HG02610 (cell line): ENCODE measurements at regions not wholly inside any gene's neighbourhood (a gene's known extent, or its start where the extent isn't known, plus 50 kb on each side); places are given as distances from the start of the nearest gene placed in this dataset.
"Not testable (repeated sequence)": the region's sequence is repeated elsewhere in the genome, so short reads cannot be mapped to it uniquely, and the experiment has no call there.

ENCODE experiments used
- ATAC-seq: cut with Tn5 transposase; IDR thresholded peaks from one replicate; pipeline ENCODE4 v1.9.1; 2021; ENCODE audit warnings: mild to moderate bottlenecking, moderate library complexity; ENCODE audit not compliant: unreplicated experiment

DNA sequence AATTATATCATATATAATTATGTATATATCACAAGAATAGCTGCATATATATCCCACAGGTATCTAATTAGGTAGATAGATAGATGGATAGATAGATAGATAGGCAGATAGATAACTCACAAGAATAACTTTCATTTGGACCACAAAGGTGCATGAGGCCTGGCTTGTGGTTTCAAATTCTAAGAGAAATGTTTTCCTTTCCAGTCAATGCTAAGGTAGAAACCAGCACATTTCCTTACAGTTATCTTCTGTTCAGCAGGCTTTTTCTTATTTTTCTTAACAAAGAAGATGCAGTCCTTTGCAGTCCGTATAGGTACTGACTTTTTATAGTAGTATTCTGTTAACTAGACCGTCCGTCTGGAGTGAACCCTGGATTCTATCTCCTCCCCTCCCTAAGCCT is 152.9 kb upstream of the ANKFN1 start:
- no peak for ATAC-seq

DNA sequence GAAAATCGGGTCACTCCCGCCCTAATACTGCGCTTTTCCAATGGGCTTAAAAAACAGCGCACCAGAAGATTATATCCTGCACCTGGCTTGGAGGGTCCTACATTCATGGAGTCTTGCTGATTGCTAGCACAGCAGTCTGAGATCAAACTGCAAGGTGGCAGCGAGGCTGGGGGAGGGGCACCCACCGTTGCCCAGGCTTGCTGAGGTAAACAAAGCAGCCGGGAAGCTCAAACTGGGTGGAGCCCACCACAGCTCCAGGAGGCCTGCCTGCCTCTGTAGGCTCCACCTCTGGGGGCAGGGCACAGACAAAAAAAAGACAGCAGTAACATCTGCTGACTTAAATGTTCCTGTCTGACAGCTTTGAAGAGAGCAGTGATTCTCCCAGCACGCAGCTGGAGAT is 150.6 kb upstream of the ANKFN1 start:
- ATAC-seq, result not testable (repeated sequence)

DNA sequence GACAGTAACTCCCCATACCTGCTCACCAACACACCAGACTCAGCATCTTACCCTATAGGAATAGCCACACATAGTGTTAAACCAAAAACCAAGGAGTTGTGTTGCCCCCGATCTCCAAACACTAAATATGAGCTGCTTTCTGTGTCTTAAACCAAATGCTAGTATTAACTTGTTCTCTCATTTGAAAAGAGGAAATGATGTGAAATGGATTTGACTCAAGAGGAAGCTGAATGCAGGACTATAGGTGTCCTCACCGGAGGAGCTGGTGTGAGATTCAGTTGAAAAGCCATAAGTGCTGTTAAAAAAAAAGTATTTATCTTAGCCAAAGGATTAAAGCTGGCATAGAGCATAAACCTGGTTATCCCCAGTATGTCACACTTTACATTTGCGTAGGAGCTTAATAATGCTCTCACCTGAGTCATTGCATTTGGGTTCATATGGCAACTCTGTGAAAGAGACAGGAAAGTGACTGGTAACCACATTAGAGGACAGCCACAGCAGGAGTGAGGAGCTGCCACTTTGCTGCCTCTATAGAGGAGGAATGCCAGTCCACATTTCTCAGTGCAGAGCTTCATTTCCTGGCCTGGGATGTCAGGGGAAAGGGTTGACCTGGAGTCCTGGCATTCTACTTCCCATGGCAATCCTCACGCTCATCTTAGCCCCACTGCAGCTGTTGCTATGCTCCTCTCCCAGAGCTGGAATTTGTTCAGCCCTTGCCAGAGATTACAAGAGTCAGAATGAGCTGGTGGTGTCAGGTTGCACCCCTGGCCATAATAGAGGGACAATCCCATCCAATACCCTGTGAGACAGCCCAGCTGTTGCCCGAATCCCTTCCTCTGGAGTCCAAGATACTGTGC is 143.3 kb upstream of the ANKFN1 start:
- no peak for ATAC-seq

DNA sequence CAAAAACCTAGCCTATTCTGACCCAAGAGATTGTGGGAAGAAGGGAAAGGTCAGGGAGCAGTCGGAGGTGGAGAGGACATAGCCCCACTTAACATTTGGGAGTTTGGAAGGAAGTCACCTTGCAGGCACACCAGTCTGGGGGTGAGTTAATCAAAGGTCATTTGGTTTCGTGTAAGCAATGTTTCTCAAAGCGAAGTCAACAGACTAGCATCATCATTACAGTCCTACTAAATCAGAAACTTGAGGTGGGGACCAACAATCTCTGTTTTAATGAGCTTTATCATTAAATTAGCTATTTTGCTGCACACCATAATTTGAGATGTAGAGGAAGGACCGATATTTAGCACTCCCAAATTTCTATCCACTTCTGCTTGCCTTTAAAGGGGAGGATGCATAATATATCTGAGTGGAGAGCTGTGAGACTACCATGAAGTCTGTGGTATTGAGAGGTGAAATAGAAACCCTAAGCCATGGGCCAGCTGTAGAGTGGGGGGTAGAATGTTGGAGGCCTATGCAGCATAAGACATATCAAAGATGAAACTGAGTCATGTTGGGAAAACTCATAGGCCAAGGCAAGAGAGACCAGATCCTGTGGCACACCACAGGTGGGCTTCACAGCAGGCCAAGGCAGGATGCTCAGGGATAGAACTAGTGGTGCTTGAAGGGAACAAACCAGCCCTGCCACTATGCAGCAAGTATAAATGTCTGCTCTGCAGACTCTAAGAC is 141.7 kb upstream of the ANKFN1 start:
- no peak for ATAC-seq

DNA sequence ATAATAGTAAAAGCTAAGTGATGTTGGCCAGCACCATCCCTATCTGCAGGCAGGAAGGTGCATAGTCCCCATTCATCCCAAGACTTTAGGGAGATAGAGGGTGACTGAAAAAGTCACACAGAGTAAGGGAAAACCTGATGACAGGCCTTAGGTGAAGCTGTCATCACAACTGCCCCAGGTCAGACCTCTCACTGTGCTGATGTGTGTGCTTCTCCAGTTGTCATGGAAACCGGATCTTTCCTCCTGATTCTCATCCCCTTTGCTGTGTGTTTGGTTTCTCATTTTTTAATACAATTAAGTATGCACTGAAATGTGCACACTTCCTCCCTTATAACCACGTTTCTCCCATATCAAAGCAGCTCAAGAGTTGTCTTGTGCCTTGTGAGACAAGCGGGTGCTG is 135.1 kb upstream of the ANKFN1 start:
- ATAC-seq, result no peak

DNA sequence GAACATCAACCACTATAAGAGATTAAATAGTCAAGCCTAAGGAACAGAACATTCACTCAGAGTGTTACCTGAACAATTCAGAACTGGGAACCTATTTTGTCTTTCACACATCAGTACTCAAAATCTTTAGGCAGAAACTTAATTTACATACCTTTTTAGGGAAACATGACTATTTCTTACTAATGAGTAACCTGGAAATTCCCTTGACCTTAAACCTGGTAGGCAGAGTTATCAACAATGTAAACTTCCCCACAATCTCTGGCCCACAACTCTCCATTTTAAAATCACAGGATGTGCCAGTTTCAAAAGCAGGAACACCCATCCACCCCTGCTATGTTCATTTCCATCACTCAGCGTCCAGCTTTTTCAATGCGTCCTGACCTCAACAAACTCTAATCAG is 132.9 kb upstream of the ANKFN1 start:
- ATAC-seq, result no peak

DNA sequence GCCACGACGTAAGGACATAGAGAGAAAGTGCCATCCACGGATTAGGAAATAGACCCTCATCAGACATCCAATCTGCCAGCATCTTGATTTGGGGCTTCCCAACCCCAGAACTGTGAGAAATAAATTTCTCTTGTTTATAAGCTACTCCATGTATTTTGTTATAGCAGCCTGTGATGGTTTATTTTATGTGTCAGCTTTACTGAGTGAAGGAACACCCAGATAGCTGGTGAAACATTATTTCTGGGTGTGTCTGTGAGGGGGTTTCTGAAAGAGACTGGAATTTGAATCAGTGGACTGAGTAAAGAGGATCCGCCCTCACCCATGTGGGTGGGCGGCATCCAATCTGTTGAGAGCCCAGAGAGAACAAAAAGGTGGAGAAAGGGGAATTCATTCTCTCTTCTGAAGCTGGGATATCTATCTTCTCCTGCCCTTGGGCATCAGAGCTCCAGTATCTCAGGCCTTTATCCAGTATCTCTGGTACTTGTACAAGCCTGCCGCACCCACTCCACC is 131.5 kb upstream of the ANKFN1 start:
- ATAC-seq, result no peak

DNA sequence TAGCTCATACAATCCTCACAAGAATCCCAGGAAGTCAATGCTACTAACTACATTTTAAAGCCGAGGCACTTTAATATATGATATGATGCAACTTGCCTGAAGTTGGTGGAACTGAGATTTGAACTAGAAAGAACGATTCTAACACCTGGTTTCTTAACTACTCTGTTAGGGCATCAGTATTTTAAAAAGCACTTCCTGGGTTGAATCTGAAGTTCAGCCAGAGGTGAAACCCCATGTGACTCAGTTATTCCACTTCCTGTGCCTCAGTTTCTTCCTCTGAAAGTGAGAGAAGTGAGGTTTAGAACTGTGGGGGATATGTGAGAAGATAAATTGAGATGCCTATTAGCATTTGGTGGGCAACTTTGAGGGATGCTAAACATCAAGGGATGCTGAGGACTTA is 129.4 kb upstream of the ANKFN1 start:
- no peak for ATAC-seq

GRCh38 chr17:56026915-56027314 is 126.4 kb upstream of the ANKFN1 start:
- ATAC-seq, result no peak

DNA sequence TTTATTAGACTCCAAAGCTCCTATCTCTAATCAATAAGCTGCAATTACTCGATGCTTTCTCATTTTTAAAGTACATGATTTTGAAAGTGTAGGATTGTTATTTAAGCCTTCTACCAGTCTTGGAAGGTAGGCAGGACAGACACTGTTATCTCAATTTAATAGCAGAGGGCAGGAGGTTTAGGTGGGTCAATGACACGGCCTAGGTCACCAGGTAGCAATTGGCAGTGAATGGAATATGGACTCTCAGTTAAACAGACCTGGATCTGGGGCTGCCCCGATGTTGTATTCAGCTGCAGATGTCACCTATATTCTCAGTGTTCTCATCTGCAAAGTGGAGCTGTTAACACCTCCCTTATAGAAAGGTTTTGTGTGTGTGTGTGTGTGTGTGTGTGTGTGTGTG is 124.4 kb upstream of the ANKFN1 start:
- no peak for ATAC-seq

GRCh38 chr17:56030009-56030624 is 123.2 kb upstream of the ANKFN1 start:
- no peak for ATAC-seq

GRCh38 chr17:56031636-56032035 is 121.6 kb upstream of the ANKFN1 start:
- ATAC-seq, result no peak

DNA sequence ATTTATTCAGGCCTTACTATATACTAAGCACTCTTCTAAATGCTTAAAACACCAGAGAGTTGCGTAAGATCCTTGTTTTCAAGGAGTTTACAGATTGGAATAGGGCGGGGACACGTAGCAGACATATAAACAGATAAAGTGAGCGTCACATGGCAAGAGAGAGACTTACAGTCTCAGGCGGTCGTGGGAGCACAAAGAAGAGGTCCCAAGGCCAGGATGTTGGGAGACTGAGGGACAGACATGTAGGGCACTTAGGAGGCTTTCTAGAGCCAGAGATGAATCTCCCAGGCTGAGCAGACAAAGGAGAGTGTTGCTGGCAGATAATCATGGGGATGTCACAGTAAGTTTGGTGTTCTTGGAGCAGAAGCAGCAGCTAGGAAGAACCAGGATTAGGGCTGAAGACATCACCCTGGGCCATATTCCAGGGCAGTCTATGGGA is 119.1 kb upstream of the ANKFN1 start:
- no peak for ATAC-seq

- ATAC-seq, result no peak
Measured at GRCh38 chr17:56038131-56038530, 115.1 kb upstream of the ANKFN1 start.

DNA sequence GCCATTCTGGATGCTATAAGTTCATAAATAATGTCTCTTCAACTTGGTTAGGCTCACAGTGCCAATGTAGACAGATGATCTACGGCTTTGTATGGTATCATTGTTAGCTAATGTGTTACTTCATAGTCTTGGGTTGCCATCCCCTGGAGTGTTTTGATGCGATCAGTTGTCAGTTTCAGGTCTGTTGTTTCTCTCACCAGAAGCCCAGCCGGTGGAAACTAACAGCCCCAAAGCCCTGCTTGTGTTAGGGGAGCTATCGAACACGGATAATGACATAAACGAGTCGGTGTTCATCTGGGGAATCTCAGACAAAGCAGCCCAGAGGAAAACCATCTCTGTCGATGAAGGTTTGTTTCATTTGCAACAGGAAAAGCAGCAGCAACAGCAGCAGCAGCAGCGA is 107.4 kb upstream of the ANKFN1 start:
- ATAC-seq, result no peak

DNA sequence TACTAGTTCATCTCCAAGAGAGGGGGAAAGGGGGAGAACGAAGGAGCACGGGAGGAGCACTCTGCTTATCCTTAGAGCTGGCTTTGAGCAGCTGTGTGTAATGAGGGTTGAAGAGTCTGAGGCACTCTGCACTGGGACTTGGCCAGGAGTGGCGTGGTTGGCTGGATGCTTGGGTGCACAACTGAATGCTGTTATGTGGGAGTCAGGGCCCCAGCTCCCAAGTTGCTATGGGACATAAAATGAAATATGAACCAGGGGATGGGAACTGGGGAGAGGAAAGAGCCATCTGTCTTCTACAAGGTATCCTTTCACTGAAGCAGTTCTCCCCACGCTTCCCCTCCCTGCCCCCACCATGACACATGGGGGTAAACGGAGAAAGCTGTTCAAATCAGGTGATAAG is 105.9 kb upstream of the ANKFN1 start:
- ATAC-seq, result no peak

DNA sequence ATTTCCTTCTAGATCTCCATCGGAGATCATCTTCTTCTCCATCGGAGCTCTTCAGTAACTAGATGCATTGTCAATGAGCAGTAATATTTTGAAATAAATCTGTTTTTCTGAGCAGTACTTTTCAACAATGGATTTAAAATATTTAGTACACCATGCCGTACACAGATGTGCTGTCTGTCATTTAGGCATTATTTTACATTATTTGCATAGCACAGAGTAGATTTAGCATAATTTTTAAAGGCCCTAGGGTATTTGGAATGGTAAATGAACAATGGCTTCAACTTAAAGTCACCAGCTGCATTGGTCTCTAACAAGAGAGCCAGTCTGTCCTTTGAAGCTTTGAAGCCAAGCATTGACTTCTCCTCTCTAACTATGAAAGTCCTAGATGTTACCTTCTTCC is 95.4 kb upstream of the ANKFN1 start:
- ATAC-seq, result no peak

- ATAC-seq, result no peak
Measured at GRCh38 chr17:56064506-56064905, 88.8 kb upstream of the ANKFN1 start.

- no peak for ATAC-seq
Measured at GRCh38 chr17:56074361-56074890, 78.8 kb upstream of the ANKFN1 start.

- no peak for ATAC-seq
Measured at GRCh38 chr17:56076980-56077379, 76.3 kb upstream of the ANKFN1 start.

DNA sequence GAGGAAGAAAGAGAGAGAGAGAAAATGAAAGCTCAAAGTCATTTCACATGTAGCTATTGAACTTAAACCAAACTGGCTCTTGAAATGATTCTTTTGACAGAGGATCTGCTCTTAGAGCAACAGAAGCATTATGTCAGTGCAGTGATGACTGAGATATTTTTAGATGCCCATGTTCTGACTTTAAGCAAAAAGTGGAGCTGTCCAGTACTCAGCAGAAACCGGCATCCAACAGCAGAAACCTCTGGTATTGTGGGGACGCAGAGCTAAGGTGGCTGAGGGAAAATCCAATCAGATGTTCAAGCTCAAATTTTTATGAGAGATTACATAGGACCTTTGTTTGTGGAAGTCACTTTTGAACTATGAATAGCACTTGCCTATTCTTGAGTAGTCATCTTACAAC is 69.8 kb upstream of the ANKFN1 start:
- no peak for ATAC-seq
